Breast epithelium (tissue), 3 donors: ENCODE measurements at regions not wholly inside any gene's neighbourhood (a gene's known extent, or its start where the extent isn't known, plus 50 kb on each side); places are given as distances from the start of the nearest gene placed in this dataset.

ENCODE experiments used
- POLR2AphosphoS5 ChIP-seq, 3 donors: sonication (generic); formaldehyde crosslinking; IDR thresholded peaks; one replicate each; pipeline ENCODE4 v1.6.1; 2017; ENCODE audit warnings: antibody characterized with exemption in 3 of 3
- TF ChIP-seq, protein P1 (sequence below), 3 donors: fragments of 450-650 bp; IDR thresholded peaks; one replicate each; pipeline ENCODE4 v1.5.1; 2016 to 2017; ENCODE audit warnings: antibody characterized with exemption in 3 of 3, mild to moderate bottlenecking in 3 of 3, moderate library complexity in 3 of 3

DNA sequence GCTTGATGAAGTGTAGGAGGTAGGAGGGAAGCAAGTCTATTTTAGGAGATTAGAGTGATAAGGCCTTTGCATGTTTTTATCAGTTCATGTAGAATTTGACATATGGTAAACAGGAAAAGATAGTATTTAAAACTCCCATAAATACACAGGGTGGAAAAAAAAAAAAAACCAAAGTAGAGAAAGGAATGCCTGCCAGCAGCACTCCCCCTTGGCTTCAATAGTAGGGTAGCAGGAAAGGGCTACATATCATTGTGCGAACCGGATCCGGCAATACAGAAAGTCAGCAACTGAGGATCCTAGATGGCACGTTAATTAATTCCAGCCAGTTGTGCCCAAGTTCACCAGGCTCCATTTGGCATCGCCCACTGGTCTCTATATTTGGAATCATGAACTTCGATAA lies 159.6 kb upstream of the SMIM21 start:
- TF ChIP-seq POLR2AphosphoS5 (IDR thresholded peaks at IDR 0.05), result no peak
- TF ChIP-seq, protein P1, sequence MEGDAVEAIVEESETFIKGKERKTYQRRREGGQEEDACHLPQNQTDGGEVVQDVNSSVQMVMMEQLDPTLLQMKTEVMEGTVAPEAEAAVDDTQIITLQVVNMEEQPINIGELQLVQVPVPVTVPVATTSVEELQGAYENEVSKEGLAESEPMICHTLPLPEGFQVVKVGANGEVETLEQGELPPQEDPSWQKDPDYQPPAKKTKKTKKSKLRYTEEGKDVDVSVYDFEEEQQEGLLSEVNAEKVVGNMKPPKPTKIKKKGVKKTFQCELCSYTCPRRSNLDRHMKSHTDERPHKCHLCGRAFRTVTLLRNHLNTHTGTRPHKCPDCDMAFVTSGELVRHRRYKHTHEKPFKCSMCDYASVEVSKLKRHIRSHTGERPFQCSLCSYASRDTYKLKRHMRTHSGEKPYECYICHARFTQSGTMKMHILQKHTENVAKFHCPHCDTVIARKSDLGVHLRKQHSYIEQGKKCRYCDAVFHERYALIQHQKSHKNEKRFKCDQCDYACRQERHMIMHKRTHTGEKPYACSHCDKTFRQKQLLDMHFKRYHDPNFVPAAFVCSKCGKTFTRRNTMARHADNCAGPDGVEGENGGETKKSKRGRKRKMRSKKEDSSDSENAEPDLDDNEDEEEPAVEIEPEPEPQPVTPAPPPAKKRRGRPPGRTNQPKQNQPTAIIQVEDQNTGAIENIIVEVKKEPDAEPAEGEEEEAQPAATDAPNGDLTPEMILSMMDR (IDR thresholded peaks at IDR 0.05), result no peak
